PC-9 (cell line): ENCODE measurements at regions not wholly inside any gene's neighbourhood (a gene's known extent, or its start where the extent isn't known, plus 50 kb on each side); places are given as distances from the start of the nearest gene placed in this dataset.

Experiments used
- CTCF ChIP-seq: fragments of 200-600 bp; sonication (generic); conservative IDR thresholded peaks from 2 replicates; pipeline ENCODE4 v1.6.1; 2017; ENCODE audit warnings: mixed run types, antibody characterized with exemption, mild to moderate bottlenecking, moderate library complexity
- EZH2 ChIP-seq: fragments of 200-600 bp; sonication (generic); IDR thresholded peaks from 2 replicates; pipeline ENCODE4 v1.8.0; 2017; ENCODE audit warnings: antibody characterized with exemption, low read depth

- no peak for TF ChIP-seq CTCF
- TF ChIP-seq EZH2 = no peak
Measured at GRCh38 chr7:42560866-42561265, 323.9 kb upstream of the GLI3 start.
